ENCODE measurements at regions not wholly inside any gene's neighbourhood (a gene's known extent, or its start where the extent isn't known, plus 50 kb on each side); places are given as distances from the start of the nearest gene placed in this dataset.

GRCh38 chr5:103881560-103881959, 319.0 kb upstream of the NUDT12 start:
- Mint-ChIP-seq H3K36me3 (ENCODE audit: insufficient read depth, unreplicated experiment) (no peaks in the 10 kb centered on the region), H3K9me3 (ENCODE audit: unreplicated experiment) (no peaks in the 10 kb centered on the region), H3K27me3 (ENCODE audit: insufficient read depth, unreplicated experiment) (no peaks in the 10 kb centered on the region), H3K4me3 (ENCODE audit: unreplicated experiment) (no peak overlapping the region), H3K4me1 (ENCODE audit: insufficient read depth, unreplicated experiment) (no peaks in the 10 kb centered on the region), H3K27ac (ENCODE audit: low read depth, unreplicated experiment) (no peak overlapping the region)
- ChIA-PET POLR2A (no interaction called here), CTCF (no interaction called here)
- BruUV-seq (replicated peaks): no TSS peak
- TF ChIP-seq CTCF (IDR thresholded peaks at IDR 0.05; ENCODE audit: unreplicated experiment): no peak
- DNase-seq (ENCODE audit: unreplicated experiment): no peak
- intact Hi-C loops (cut with micrococcal nuclease): no loop called here

GRCh38 chr5:103867857-103868598, 305.4 kb upstream of the NUDT12 start:
- TF ChIP-seq CTCF (IDR thresholded peaks at IDR 0.05; ENCODE audit: unreplicated experiment): no peak
- intact Hi-C loops (cut with micrococcal nuclease): no loop called here
- H3K4me3 Mint-ChIP-seq (ENCODE audit: unreplicated experiment): no peak overlapping the region
- POLR2A ChIA-PET: interaction anchor here (0.7 kb wide), 1 partner anchor 8 kb away, joined by 4 read pairs; no protein-coding TSS in a partner anchor
- no peaks in the 10 kb centered on the region for H3K9me3 Mint-ChIP-seq (ENCODE audit: unreplicated experiment)
- CTCF ChIA-PET: interaction anchor here (0.6 to 0.7 kb wide), 5 partner anchors 151 to 822 kb away, joined by 3 to 6 read pairs (median 3); no protein-coding TSS in a partner anchor
- no peaks in the 10 kb centered on the region for H3K27me3 Mint-ChIP-seq (ENCODE audit: insufficient read depth, unreplicated experiment)
- no TSS peak for BruUV-seq (replicated peaks)
- H3K36me3 Mint-ChIP-seq (ENCODE audit: insufficient read depth, unreplicated experiment): no peaks in the 10 kb centered on the region
- DNase-seq (ENCODE audit: unreplicated experiment): no peak
- H3K4me1 Mint-ChIP-seq (ENCODE audit: insufficient read depth, unreplicated experiment): no peaks in the 10 kb centered on the region
- H3K27ac Mint-ChIP-seq (ENCODE audit: low read depth, unreplicated experiment): no peak overlapping the region

- H3K27me3 Mint-ChIP-seq (ENCODE audit: insufficient read depth, unreplicated experiment): no peaks in the 10 kb centered on the region
- no peaks in the 10 kb centered on the region for H3K4me1 Mint-ChIP-seq (ENCODE audit: insufficient read depth, unreplicated experiment)
- H3K9me3 Mint-ChIP-seq (ENCODE audit: unreplicated experiment): no peaks in the 10 kb centered on the region
- H3K4me3 Mint-ChIP-seq (ENCODE audit: unreplicated experiment): no peak overlapping the region
- no peak for DNase-seq (ENCODE audit: unreplicated experiment)
- no peaks in the 10 kb centered on the region for H3K36me3 Mint-ChIP-seq (ENCODE audit: insufficient read depth, unreplicated experiment)
- no peak overlapping the region for H3K27ac Mint-ChIP-seq (ENCODE audit: low read depth, unreplicated experiment)
- CTCF ChIA-PET: interaction anchor here (0.6 kb wide), 1 partner anchor 546 kb away, joined by 3 read pairs; no protein-coding TSS in a partner anchor
- POLR2A ChIA-PET: no interaction called here
- TF ChIP-seq CTCF (IDR thresholded peaks at IDR 0.05; ENCODE audit: unreplicated experiment): no peak
- intact Hi-C loops (cut with micrococcal nuclease): no loop called here
- BruUV-seq (replicated peaks): no TSS peak
Observed at GRCh38 chr5:103866169-103866568, 303.6 kb upstream of the NUDT12 start.

GRCh38 chr5:103862398-103862797, 299.8 kb upstream of the NUDT12 start:
- Mint-ChIP-seq H3K4me3 (ENCODE audit: unreplicated experiment) (no peak overlapping the region), H3K27ac (ENCODE audit: low read depth, unreplicated experiment) (no peak overlapping the region), H3K4me1 (ENCODE audit: insufficient read depth, unreplicated experiment) (no peaks in the 10 kb centered on the region), H3K9me3 (ENCODE audit: unreplicated experiment) (no peaks in the 10 kb centered on the region), H3K36me3 (ENCODE audit: insufficient read depth, unreplicated experiment) (no peaks in the 10 kb centered on the region), H3K27me3 (ENCODE audit: insufficient read depth, unreplicated experiment) (no peaks in the 10 kb centered on the region)
- intact Hi-C loops (cut with micrococcal nuclease): no loop called here
- DNase-seq (ENCODE audit: unreplicated experiment): no peak
- BruUV-seq (replicated peaks): no TSS peak
- POLR2A ChIA-PET: interaction anchor here (0.8 kb wide), 1 partner anchor 49 kb away, joined by 3 read pairs; no protein-coding TSS in a partner anchor
- TF ChIP-seq CTCF (IDR thresholded peaks at IDR 0.05; ENCODE audit: unreplicated experiment): no peak
- CTCF ChIA-PET: interaction anchor here (0.6 to 0.9 kb wide), 2 partner anchors 17 to 550 kb away, joined by 3 to 4 read pairs; no protein-coding TSS in a partner anchor

Measured in MCF 10A (cell line).